ENCODE measurements at regions not wholly inside any gene's neighbourhood (a gene's known extent, or its start where the extent isn't known, plus 50 kb on each side); places are given as distances from the start of the nearest gene placed in this dataset.

DNA sequence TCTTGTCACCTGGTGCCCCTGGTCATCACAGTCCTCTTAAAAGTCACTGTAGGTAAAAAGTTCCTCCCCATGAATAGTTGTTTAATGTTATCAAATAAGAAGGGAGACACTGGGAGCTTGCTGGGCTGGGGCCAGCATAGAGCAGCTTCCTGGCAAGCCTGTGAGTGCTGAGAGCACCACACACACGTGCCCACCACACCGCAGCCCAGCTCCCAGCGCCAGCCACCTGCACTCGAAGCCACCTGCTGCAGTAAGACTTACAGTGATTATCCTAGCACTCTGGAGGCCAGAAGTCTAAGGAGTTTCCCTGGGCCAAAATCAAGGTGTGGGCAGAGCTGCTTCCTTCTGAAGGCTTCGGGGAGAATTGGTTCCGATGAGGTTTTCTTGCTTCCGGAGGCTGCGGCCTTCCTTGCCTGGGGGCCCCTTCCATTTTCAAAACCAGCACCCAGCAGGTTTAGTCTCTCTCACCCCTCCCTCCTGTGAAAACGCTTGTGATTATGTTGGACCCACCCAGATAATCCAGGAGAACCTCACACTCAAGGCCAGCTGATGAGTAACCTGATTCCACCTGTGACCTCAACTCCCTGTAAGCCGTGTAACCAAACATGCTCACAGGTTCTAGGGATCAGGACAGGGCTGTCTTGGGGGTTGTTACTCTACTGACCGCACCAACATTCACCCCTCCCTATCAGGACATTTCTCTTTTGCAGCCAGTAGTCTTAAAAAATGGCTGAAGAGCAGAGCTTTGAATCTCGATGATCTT lies 687.2 kb downstream of the TBC1D22A start:
- no peak for DNase-seq

DNA sequence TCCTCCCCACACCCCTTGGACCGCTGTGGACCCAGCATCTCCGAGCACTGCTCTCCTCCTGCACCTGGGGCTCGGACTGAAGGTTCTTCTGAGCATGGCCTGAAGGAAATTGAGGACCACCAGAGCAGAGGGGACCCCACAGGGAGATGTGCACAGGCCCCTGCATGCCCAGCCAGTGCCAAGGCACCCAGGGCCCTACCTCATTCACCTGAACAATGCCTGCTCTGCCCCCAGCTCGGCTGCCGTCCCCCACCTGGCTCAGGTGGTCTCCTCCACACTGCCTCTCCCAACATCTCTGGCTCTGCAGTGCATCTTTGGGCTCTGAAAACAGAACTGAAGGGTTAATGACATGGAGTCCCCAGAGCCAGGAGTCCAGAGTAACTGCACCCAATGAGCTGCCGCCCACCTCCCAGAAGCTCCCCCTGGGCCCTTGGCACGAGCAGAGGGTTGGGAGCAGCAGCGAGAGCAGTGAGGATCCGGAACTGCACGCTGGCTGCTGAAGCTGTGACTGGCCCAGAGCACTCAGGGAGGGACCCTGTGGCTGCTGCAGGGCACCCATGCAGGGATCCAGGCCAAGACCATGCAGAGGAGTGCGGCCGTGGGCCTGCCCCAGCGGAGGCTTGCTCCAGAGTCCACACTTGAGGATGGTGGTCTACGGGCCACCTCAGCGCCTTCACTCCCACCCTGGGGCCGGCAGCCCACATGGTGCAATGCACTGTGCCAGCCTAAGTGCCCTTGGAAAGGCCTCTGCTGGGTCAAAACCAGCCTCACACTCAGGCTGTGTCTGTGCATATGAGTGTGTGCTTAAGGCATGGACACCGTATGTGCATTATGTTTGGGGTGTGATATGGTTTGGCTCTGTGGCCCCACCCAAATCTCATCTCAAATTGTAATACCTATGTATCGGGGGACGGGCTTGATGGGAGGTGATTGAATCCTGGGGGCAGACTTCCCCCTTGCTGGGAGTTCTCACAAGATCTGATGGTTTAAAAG lies 686.1 kb downstream of the TBC1D22A start:
- DNase-seq, result no peak

DNA sequence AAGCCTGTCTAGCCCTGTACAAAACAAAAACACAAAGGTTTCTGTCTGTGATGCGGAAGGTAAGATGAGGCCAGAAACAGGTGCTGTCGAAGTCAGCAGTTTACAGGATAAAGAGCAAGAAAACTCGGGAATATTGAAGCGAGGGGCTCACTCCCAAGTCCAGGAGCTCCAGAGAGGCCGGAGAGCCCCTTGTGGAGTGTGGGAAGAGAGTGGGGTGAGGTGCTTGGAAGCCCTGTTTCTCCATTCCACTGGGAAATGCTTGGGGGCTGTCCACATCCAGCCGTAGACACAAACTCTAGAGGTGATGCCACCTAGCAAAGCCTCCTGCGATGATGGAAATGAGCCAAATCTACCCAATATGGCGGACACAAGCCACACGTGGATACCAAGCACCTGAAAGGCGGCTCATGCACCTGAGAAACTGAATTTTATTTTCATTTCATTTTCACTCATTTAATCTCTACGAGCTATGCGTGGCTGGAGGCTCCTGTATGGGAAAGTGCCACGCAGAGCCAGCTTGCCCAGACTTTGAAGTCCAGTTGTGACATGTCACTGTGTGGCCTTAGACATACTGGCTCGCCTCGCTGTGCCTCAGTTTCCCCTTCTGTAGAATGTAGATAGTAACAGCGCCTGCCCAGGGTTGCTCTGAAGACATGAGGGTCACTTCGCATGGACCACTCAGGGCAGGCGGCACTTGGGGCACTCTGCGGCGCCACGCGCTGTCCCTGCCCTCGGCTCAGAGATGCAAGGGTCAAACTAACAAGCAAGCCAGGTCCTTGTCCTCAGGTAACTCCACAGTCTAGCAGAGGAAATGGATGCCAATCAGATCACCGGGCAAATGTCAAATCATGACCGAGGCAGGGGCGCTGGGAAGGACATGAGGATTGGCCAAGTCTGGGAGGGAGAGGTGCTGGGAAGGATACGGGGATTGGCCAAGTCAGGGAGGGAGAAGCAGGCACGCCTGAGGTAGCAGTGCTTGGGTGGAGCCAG lies 684.7 kb downstream of the TBC1D22A start:
- no peak for DNase-seq

DNA sequence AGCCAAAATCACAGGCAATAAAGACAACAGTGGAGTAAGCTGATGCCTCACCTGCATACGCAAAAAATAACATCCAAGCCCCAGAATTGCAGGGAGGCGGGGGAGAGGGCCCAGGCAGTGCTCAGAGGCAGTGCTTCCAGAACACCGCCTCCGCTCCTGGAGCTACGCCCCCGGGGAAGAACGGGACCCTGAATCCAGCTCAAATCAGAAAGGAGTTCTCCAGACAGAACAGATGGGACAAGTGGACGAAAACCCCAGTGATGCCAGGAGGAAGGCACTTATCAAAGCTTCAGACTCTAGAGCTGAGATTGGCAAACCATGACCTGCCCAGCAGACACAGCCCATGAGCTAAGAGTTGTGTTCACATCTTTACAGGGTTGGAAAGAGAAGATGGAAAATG lies 683.9 kb downstream of the TBC1D22A start:
- DNase-seq, result no peak

DNA sequence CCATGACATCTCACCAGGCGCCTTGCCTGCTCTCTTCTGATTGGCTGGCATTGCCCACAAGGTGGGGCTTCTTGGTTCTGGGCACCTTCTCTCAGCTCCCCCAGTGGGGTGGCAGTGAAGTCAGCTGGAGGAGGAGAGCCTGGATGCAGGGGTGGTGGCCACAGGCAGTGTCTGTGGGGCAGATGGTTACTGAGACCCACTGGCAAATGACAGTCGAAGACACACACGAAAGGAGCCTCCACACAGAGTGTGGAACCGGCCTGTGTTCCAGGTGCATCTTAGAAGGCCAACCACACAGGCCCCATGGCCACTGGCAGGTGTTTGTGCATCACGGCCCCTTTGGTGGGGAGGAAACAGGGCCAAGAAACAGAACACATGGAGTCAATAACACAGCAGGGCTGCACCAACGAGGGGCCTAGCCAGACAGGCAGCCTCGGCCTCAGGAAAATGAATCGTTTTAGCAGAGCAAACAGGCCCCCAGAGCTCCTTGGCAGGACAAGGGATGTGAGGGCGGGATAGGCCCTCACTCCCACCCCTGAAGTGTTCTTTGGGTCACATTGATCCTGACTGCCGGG lies 683.4 kb downstream of the TBC1D22A start:
- no peak for DNase-seq

DNA sequence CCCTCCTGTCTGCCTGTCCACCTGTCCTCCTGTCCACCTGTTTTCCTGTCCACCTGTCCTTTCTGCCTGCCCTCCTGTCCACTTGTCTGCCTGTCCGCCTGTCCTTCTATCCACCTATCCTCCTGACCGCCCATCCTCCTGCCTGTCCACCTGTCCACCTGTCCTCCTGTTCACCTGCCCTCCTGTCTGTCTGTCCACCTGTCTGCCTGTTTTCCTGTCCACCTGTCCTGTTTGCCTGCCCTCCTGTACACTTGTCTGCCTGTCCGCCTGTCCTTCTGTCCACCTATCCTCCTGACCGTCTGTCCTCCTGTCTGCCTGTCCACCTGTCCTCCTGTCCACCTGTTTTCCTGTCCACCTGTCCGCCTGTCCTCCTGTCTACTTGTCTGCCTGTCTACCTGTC lies 682.8 kb downstream of the TBC1D22A start:
- DNase-seq, result no peak

DNA sequence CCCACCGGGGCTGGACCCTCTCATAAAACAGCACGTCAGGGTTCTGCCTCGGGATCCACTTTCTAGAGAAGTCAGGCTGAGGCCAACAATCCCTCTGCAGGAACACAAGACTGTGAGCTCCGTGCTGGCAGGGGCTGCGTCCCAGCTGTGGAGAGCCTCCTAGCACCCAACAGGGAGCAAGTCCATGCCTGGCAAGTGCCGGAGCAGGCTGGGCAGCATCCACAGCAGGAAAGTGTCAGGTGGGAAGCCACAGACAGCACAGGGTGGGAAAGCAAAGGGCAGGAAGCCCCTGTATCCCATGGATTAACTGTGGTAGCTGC lies 682.3 kb downstream of the TBC1D22A start:
- DNase-seq, result no peak

DNA sequence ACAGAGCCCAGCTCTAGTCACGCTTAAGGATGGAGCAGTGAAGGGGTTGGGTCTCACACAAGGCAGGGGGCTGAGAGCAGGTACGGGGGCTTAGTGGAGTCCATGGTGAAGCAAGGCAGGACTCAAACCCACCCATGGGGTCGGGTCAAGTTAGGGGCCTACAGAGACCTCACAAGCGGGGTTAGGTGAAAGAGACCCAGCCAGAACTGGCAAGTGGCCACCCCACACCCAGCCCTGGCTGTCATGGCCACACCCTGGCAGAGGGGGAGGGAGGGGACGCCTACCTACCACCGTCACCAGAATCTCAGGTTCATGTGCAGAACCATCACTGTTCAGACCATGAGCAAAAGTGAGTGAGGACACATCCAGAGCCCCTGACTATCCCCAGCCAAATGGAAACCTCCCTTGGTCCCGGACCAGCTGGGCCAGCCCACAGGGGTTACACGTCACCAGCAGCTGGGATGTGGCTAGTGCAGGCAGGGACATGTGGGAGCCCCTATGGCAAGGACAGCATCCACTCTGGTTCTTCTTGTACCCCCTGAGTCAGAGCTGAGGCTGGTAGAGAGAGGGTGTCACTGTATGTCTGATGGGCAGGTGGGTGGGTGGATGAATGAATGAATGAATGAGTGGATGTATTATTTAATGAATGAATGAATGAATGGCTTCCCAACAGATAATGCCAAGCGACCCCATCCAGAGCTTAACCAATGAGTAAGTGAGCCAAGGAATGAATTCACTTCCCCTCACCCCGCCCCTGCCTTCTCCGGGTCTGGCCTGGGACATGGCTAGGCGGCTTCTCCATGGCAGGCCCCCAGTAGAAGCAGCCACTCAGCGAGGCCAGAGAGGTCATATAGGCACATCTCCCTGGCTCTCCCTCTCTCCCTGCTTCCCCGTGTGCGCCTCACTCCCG lies 681.6 kb downstream of the TBC1D22A start:
- DNase-seq, result no peak

DNA sequence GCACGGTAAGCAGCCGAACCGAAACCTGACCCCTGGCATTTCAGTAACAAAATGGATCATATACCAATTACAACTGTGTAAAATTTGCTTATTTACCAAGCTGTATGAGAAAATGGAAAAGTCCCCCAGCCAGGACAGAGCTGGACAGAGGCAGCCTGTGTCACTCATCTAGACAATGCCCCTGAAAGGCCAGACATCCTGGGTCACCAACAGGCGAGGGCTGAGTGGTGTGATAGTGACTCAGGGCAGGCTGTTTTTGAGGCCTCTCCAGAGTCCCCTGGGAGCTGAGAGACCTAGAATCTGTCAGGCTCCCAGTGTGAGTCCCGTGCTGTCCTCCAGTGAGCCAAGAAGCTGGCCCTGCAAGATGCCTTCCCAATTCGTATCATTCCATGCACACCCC lies 680.4 kb downstream of the TBC1D22A start:
- DNase-seq, result no peak

DNA sequence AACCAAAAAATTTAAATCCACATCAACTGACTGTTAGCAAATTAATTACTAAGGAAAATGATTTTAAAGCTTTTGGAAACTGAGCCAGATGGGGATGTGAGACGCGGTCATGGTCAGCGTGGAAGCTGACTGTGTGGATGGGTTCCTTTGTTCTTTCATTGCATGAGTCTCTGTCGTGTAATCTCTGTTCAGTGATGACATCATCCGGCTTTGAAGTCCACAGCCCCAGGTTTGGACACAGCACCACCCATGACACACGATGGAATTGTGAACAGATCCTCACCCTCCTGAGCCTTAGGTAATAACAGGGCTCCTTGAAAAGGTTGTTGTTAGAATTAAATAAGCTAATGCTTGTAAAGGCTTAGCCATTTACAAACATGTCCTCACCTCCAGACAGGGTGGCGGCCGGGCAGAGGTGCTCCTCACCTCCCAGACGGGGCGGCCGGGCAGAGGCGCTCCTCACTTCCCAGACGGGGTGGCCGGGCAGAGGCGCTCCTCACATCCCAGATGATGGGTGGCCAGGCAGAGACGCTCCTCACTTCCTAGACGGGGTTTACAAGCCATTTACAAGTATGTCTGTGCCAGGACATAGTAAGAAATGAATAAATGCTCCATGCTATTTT lies 677.3 kb downstream of the TBC1D22A start:
- DNase-seq, result no peak

DNA sequence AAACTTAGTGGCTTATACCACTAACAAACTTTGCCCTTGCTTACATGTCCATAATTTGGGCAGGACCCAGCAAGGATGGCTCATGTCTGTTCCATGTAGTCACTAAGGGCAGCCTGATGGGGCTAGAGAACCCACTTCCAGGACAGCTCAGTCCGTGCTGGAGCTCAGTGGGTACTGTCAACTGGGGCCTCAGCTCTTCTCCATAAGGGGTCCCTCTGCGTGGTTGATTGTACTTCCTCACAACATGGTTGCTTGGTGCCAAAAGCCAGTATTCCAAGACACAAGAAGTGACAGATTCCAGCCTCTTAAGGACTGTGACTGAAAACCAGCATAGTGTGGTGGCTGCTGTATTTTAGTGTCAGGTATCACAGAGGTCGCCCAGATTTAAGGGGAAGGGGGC lies 675.2 kb downstream of the TBC1D22A start:
- DNase-seq, result no peak

DNA sequence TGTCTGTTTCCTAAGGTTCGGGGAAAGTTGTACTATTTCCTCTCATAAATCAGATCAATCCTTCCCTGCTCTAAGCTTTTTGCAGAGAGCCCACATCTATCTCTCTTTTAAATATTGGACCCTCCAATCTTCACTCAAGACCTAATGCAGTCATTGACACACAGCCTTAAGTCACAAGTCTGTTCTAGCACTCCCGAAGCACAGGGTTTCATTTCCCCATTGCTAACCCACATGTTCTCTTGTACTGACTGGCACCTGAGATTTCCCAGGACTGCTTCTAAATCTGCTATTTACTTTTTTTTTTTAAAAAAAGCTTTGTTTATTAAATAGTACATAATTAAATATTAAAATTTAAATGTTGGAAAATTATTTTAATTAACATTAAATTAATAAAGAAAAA lies 674.7 kb downstream of the TBC1D22A start:
- no peak for DNase-seq

DNA sequence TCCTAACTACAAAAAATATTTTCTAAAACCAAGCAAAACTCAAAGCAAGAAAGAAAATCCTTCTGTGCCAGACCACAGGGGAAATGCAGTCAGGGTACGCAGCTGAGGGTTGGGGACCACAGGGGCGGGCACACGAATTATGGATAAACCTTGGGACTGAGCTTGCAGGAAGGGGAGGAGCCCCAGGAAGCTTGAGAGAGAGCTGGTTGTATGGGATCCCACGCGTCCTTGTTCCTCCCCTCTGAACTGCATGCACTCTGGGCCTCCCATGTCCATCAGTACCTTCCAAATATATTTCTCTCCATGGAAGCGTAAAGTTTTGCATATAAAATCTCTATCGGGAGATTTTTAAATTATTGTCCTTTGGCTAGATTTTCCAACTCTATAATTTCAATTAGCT lies 673.4 kb downstream of the TBC1D22A start:
- DNase-seq, result no peak

DNA sequence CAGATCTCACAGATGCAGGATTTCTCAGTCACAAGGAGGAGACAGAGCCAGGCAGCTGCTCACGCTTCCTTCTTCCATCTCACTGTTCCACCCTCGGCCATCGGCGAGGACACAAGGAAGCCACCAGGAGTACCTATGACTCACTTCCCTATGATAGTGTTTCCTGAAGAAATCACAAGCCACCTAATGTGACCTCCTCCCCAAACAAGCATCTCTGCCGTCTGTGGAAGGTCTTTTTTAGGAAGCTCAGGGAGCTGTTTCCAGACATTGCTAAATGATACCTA lies 672.7 kb downstream of the TBC1D22A start:
- DNase-seq, result no peak

DNA sequence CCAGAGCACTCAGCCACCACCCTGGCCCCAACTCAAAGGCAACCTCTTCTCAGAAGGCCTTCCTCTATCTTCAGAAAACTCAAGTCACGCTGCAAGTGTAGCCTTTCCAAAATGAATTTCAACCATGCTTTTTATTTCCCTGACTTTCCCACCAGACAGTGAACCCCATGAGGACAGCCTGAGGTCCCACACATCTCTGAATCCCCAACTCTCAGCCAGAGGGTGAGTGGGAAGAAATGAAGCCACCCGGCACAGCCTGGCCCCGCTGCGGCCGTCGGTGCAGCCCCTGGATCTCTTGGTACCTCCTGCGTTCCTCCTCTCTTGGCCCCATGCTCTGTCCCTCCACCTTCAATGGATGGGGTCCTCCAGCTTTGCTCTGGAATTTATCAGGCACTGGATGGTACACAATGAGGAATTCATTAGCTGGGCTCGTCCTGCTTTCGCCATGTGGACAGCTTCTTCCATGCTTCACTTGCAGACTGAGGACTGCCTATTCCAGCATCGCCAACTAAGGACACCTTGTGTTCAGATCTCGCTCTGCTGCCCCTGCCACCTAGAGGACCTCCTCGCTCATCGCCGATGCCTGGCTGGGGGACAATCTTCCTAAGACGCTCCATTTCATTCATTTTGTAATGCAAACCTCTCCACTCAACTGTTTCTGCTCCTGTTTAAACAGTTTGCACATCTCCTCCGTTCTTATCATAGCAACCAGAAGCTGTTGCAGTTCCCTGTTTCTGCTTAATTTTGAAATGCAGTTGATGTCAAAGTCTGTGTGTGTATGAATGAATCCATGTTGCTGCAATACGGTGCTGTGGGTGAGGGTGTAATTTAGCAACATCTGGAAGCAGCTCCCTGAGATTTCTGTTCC lies 672.1 kb downstream of the TBC1D22A start:
- no peak for DNase-seq

DNA sequence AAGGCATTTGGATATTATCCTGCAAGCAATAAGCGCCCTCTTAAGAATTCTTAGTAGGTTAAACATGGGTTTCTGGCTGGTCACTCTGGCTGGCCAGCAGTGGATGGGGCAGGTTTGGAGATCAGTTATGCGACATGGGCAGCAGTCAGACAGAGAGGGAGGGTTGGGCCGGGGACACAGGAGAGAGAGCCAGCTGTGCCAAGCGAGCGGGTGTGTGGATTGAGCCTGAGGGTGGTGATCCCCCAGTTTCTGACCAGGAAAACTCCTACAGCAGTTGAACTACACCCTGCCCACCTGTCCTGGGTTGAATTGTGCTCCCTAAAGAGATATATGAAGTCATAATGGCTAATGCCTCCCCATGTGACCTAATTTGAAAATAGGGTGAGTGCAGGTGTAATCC lies 671.2 kb downstream of the TBC1D22A start:
- DNase-seq, result no peak

DNA sequence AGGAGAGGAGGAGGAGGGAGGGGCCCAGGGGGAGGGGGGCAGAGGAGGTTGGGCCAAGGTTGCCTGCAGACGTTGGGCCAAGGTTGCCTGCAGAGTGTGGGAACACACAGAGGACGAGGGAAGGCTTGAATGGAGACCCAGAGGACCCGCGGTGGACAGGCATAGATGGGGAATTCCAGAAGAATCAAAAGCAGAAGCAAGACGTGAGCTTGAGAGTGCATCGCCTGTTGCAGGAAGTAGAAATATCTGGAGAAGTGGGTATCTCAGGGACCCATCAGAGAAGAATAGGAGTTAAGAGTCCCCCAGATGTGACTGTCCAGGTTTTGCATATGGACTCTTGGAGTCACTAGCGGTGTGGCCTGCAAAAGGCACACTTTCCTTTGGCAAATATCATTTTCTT lies 670.2 kb downstream of the TBC1D22A start:
- no peak for DNase-seq

DNA sequence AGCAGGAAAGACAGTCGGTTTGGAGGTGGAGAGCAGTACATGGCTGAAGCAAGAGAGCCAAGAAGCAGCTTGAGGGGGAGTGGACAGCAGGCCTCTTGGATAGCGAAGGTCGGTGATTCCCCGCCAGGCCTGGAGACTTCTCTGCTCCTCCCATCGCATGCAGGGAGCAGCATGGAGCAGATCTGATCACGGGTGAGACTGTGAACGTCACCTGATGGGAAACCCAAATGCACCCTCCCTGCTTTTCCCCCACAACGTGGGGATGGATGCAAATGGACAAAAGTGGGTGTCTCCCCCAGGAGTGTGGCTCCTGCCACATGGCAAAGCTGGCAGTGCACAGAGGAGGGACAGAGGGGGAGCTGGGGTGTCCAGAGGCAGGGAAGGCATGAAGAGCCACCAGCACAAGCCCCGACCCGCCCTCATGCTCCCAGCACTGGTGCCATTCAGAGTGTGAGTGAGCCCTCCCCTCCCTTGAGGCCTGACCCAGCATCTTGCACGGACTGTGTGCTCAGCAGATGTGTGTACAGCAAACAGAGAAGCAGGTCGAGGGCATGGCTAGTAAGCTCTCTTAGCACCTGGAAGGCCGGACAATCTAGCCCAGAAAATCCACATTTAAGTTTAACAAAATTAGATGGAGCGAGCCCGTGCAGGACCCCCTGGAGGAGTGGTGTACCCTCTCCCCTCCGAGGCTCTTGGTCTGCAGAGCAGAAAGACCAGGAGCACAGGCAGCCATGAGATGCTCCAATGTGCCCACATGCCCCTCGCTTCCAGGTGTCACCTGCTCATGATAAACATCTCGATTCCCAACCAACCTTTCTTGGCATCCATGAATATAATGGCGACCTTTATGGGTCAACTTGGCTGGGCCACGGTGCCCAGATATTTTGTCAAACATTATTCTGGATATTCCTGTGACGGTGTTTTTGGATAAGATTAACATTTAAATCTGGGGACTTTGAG lies 661.7 kb downstream of the TBC1D22A start:
- no peak for DNase-seq

DNA sequence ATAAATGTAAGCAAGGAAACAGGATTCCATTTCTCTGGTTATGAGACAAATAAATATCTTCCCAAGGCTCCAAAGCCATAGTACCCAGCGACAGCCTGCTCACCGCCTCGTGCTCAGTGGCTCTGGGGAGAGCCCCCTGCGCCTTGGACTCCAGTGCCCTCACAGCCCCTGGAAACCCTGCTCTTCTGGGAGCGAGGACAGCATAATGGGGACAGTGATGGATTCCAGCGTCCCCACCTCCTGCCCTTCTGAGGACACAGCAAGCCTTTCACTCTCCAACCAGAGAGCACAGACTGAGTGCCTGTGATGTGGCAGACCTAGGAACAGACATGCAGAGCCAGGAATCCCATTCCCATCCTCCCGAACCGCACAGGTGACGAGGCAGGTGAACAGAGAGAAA lies 660.8 kb downstream of the TBC1D22A start:
- DNase-seq, result no peak

All from CD4-positive, alpha-beta T cell treated with Interleukin-21 for 1 hour (primary cell).